ENCODE measurements at regions not wholly inside any gene's neighbourhood (a gene's known extent, or its start where the extent isn't known, plus 50 kb on each side); places are given as distances from the start of the nearest gene placed in this dataset.

DNA sequence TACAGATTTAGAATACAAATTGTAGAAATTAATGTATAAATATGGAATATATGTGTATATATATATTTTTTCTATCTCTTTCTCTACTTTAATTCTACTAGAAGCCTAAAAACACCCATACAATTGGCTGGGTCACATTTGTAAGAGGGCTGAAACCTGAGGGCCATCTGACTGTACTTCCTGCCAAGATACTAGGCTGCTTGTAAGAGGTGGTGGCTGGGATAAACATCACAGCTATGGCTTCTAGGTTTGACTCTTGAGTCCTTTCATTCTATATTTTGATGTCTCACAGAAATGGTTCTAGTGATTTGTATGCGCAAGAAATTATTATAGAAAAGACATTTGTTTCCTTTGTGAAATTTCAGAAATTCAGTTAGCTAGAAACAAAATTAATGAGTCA, 1155.2 kb upstream of the B3GALT2 start:
- Mint-ChIP-seq H3K27ac (no peak overlapping the region), H3K27me3 (no peaks in the 10 kb centered on the region), H3K4me1 (no peaks in the 10 kb centered on the region), H3K36me3 (no peaks in the 10 kb centered on the region), H3K4me3 (no peak overlapping the region), H3K9me3 (no peaks in the 10 kb centered on the region)
- no peak for ATAC-seq

DNA sequence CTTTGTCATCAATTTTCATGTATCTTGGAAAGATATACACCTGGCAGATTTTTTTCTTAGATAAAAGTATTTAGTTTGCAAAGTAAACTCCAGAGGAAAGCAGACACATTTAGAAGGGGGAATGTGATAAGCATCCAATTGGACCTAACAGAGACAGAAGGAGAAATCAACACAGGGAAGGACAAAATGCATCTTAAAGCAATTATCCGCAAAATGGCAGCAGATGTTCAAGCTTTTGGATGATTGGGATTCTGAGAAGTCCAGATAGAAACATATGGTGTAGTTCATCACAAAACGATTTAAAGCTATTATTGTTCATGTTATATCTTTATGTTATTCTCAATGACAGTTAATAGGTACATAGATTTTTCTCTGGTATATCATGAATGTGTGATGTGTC, 1153.1 kb upstream of the B3GALT2 start:
- H3K27me3 Mint-ChIP-seq = no peaks in the 10 kb centered on the region
- no peak for ATAC-seq
- no peak overlapping the region for H3K27ac Mint-ChIP-seq
- H3K4me1 Mint-ChIP-seq = no peaks in the 10 kb centered on the region
- H3K4me3 Mint-ChIP-seq = no peak overlapping the region
- no peaks in the 10 kb centered on the region for H3K36me3 Mint-ChIP-seq
- H3K9me3 Mint-ChIP-seq = no peaks in the 10 kb centered on the region

DNA sequence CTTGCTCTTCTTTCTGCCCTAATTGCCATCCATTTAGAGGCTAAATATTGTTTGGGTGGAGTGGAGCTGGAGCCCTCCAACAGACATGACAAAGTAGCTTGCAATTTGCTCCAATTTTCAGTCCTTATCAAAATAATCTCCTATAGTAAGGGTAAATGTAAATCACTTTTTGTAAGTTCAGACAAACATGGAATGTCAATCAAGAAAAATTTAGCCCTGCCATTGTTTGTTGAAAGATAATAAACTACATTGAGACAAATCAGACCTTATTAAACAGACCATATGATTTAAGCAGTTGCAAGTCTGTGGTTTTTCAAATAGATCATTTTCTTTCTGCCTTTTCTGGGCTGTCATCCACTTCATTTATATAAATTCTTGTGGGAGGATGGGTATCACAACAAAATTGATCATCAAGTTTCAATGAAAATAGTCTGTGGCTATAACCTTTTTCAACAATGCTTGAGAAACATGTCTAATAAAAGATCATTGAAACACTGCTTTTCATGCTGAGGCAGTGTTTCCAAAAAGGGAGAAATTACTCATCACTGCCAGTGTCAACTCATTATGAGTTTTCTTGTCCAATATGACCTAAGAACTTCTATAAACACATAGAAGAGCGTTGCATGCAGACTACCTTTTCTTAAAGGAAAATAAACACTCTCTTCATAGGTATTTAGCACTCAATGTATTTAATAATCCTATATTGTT, 1152.0 kb upstream of the B3GALT2 start:
- Mint-ChIP-seq H3K9me3 (no peaks in the 10 kb centered on the region), H3K4me3 (no peak overlapping the region), H3K27ac (no peak overlapping the region), H3K4me1 (no peaks in the 10 kb centered on the region), H3K27me3 (no peaks in the 10 kb centered on the region), H3K36me3 (no peaks in the 10 kb centered on the region)
- no peak for ATAC-seq

DNA sequence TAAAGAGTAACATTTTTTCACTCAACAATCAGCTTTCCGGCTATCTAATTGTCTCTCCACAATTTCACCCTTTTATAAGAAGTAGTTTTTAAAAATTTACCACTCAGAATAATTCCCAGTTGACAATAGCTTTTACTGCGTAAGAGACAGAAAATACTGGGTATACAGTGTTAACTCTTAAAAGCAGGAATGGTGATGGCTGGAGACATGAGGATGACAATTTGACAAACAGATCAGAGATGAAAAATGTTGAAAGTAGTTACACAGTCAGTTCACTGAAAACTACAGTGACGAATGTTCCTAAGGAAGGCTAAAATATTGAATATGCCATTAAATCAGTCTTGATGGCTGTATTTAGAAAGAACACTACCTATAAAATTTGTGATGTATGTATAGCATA, 1146.8 kb upstream of the B3GALT2 start:
- H3K36me3 Mint-ChIP-seq = no peaks in the 10 kb centered on the region
- no peaks in the 10 kb centered on the region for H3K27me3 Mint-ChIP-seq
- H3K4me3 Mint-ChIP-seq = no peak overlapping the region
- H3K4me1 Mint-ChIP-seq = no peaks in the 10 kb centered on the region
- H3K27ac Mint-ChIP-seq = no peak overlapping the region
- ATAC-seq = no peak
- no peaks in the 10 kb centered on the region for H3K9me3 Mint-ChIP-seq

DNA sequence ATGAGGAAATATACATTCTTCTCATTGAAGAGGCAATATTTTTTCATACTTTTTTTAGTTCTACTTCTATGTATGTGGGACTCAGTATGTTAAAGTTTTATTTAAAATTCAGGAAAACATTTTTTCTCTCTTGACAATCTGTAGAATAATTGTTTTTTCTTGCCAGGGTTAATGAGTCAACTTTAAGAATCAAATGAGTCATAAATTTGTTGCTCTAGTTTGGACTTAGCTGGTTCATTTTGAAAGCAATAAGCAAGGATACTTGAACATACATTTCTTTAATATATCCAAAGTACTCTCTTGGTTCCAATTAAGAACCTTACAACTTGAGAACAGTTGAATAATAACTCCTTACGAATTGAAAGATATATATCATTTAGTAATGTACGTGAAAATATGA, 1145.3 kb upstream of the B3GALT2 start:
- Mint-ChIP-seq H3K4me3 (no peak overlapping the region), H3K36me3 (no peaks in the 10 kb centered on the region), H3K9me3 (no peaks in the 10 kb centered on the region), H3K4me1 (no peaks in the 10 kb centered on the region), H3K27me3 (no peaks in the 10 kb centered on the region), H3K27ac (no peak overlapping the region)
- ATAC-seq = no peak

DNA sequence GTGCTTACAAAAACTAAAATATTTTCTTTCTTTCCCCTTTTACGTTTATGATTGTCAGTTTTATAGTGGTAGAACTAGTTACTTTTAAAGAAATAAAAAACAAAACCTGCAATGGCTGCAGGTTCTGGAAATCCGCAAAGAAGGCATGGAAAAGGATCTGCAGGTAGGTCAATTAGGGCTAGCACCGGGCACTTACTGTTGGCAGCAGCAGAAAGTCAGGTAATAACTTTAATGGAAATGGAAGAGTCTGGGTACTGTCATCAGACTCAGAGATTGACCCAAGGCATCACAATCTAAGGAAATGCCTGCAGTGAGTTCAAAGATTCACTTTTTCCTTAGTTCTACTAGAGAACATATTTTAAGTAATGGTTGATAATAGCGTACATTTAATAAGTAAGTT, 1136.3 kb upstream of the B3GALT2 start:
- Mint-ChIP-seq H3K4me1 (no peaks in the 10 kb centered on the region), H3K36me3 (no peaks in the 10 kb centered on the region), H3K4me3 (no peak overlapping the region), H3K9me3 (no peaks in the 10 kb centered on the region), H3K27me3 (no peaks in the 10 kb centered on the region), H3K27ac (no peak overlapping the region)
- ATAC-seq = no peak

DNA sequence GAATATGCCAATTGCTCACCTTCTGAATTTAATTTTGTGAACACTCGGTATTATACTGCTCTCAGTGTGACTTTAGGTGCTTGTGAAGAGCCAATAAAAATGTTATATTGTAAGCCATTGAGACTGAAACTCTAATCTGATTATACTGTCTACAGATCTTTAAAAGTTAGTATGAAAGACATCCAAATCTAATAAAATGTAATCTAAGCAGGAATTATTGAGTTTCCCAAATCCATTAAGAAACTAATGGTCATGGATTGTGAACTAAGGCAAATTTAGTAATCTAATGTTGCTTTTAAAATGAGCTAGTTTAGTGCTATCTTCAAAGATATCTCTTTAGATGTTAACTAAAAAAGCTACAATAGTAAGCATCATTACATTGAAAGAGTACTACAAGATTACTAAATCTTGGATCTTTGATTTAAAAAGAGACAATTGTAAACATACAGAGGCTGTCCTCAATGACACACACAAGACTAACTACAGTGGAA, 1132.4 kb upstream of the B3GALT2 start:
- no peak for ATAC-seq
- H3K27me3 Mint-ChIP-seq = no peaks in the 10 kb centered on the region
- H3K9me3 Mint-ChIP-seq = no peaks in the 10 kb centered on the region
- H3K4me3 Mint-ChIP-seq = no peak overlapping the region
- no peaks in the 10 kb centered on the region for H3K4me1 Mint-ChIP-seq
- H3K36me3 Mint-ChIP-seq = no peaks in the 10 kb centered on the region
- H3K27ac Mint-ChIP-seq = no peak overlapping the region

DNA sequence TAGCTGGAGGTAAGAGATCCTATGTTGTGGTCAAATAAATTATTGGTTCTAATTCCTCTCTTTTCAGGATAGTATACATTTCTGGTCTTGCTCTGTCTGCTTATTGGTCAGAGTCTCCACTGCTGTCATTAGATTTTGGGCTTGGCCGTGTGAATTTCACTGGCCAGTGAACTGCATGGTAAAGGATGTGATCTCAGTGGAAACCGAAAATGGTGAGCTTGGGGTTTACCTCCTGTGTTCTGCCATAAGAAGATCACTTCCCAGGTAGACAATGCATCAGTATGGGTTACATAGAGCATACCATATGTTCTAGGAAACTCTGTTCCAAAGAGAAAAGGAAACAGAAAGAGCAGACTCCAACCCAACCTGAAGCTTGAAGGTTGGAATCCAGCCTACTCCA, 1123.3 kb upstream of the B3GALT2 start:
- H3K4me3 Mint-ChIP-seq = no peak overlapping the region
- no peak for ATAC-seq
- H3K36me3 Mint-ChIP-seq = no peaks in the 10 kb centered on the region
- H3K27me3 Mint-ChIP-seq = no peaks in the 10 kb centered on the region
- no peaks in the 10 kb centered on the region for H3K4me1 Mint-ChIP-seq
- H3K9me3 Mint-ChIP-seq = no peaks in the 10 kb centered on the region
- H3K27ac Mint-ChIP-seq = no peak overlapping the region

DNA sequence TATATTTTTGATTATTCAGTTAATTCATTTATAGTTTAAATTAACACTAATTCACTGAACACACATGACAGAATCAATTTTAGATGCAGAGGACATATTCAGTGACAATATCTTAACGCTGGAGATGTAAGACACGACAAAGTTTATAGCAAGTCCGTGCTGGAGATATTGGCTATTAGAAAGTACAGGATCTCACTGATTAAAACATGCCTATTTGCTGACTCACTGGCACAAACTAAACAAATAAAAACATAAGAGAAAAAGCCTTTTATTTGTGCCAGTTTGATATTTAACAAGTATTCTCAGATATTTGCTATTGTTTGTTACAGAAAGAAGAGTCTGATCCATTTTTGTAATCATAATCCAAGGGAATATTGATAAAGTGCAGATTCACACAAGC, 1122.9 kb upstream of the B3GALT2 start:
- ATAC-seq = no peak
- no peaks in the 10 kb centered on the region for H3K9me3 Mint-ChIP-seq
- H3K27me3 Mint-ChIP-seq = no peaks in the 10 kb centered on the region
- H3K36me3 Mint-ChIP-seq = no peaks in the 10 kb centered on the region
- no peaks in the 10 kb centered on the region for H3K4me1 Mint-ChIP-seq
- H3K4me3 Mint-ChIP-seq = no peak overlapping the region
- no peak overlapping the region for H3K27ac Mint-ChIP-seq

DNA sequence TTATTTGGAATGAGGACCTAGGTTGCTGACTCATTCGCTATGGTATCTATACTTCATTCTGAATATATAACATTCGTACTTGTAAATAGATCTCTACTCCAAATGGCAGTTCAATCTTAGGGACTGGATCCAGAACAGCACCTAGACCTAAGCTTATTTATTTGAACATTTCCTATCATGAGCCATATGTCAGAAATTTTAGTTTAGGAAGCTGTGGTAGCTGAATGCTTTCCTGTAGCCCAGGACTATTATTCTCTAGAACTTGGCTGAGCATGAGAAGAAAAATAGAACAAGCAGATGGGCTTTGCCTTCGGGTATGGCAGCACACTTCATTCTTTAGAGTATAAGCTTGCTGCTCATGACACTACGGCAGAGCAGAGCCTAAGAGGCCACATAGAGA, 1114.4 kb upstream of the B3GALT2 start:
- no peaks in the 10 kb centered on the region for H3K36me3 Mint-ChIP-seq
- peaks cover 23% of the 10 kb centered on the region for H3K27me3 Mint-ChIP-seq
- no peak for ATAC-seq
- H3K4me3 Mint-ChIP-seq = no peak overlapping the region
- H3K9me3 Mint-ChIP-seq = no peaks in the 10 kb centered on the region
- no peak overlapping the region for H3K27ac Mint-ChIP-seq
- H3K4me1 Mint-ChIP-seq = peaks cover 6% of the 10 kb centered on the region

DNA sequence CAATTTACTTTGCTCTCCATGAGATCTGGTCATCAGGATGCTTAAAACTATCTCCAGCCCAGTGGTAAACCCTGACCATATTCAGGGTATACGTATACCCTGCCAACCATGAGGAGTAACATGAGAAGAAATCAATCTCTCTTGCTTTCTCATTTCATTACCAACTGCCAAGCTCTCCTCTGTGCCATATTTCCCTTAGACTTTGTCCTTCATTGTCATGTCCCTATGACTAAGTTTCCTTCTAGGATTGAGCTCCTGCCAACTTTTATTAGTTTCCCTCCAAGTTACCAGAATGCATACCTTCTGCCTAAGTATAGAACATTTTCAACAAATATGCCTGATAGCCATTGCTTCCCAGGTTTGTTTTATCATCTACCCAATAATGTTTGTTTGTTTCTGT, 1113.9 kb upstream of the B3GALT2 start:
- Mint-ChIP-seq H3K36me3 (no peaks in the 10 kb centered on the region), H3K27me3 (peaks cover 23% of the 10 kb centered on the region), H3K4me1 (peaks cover 6% of the 10 kb centered on the region), H3K4me3 (no peak overlapping the region), H3K9me3 (no peaks in the 10 kb centered on the region), H3K27ac (no peak overlapping the region)
- no peak for ATAC-seq

DNA sequence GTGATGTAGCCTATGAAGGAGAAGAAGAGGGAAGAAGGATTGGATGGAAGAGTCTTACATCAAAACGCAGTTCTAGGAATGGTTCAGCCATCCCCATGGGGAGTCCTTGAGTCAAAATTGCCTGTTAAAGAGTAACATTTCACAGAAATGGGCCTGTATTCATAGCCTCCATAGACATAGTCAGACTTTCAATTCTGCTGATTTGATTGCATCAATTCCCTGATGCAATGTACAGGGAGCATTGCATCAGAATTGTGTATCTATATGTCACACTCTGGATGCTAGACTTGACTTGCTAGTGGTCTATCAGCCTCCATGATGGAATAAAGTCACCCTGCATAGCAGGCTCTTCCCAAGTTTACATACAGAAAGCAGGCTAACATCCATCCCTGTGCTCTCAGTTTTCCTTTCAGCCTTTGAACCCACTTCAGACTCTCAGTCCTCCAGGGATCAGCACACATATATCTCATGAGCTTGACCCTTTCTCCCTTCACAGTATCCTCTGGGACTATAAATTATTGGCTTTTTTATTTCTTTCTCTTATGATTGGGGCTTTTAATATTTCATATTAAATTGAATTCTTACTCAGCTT, 1111.7 kb upstream of the B3GALT2 start:
- Mint-ChIP-seq H3K36me3 (no peaks in the 10 kb centered on the region), H3K4me1 (peaks cover 3% of the 10 kb centered on the region), H3K9me3 (no peaks in the 10 kb centered on the region), H3K27me3 (peaks cover 23% of the 10 kb centered on the region), H3K4me3 (no peak overlapping the region), H3K27ac (no peak overlapping the region)
- no peak for ATAC-seq

DNA sequence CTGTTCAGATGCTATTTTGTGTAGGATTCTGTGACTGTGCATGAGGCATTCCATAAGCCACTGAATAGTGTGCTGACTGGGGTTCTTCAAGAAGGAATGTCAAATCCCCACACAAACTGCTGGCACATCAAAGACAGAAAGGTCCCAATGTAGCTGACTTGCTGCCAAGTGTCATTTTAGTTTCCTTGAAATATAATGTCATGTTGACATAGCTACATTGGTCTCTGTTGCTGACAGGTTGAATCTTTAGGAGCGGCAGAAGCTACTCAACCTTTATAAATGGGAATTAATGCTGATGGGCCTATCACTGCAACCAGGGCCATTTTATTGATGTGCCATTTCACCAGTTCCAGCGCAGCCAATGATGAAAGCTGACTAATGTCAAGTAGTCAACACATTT, 1110.7 kb upstream of the B3GALT2 start:
- Mint-ChIP-seq H3K27me3 (peaks cover 23% of the 10 kb centered on the region), H3K4me1 (no peaks in the 10 kb centered on the region), H3K36me3 (no peaks in the 10 kb centered on the region), H3K4me3 (no peak overlapping the region), H3K9me3 (no peaks in the 10 kb centered on the region), H3K27ac (no peak overlapping the region)
- ATAC-seq = no peak

DNA sequence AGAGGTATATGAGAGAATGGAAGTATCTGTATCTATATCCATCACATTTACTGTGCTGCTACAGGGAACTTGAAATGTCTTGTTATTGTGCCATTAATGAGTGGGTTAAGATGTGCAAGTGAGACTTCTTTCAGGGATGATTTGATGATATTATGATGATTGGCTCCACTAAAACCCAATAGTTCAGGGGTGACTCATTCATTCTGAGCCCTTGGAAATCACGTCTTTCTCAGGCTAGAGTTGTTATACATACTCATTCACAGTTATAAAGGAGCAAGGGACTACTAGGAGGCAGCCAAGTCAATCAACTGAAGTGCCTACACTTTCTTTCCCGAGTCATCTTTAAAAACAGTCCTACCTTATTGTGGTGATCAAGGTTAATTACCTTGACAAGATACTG, 1109.8 kb upstream of the B3GALT2 start:
- H3K27me3 Mint-ChIP-seq = peaks cover 18% of the 10 kb centered on the region
- H3K4me3 Mint-ChIP-seq = no peak overlapping the region
- H3K27ac Mint-ChIP-seq = no peak overlapping the region
- no peak for ATAC-seq
- H3K36me3 Mint-ChIP-seq = no peaks in the 10 kb centered on the region
- H3K4me1 Mint-ChIP-seq = no peaks in the 10 kb centered on the region
- no peaks in the 10 kb centered on the region for H3K9me3 Mint-ChIP-seq

DNA sequence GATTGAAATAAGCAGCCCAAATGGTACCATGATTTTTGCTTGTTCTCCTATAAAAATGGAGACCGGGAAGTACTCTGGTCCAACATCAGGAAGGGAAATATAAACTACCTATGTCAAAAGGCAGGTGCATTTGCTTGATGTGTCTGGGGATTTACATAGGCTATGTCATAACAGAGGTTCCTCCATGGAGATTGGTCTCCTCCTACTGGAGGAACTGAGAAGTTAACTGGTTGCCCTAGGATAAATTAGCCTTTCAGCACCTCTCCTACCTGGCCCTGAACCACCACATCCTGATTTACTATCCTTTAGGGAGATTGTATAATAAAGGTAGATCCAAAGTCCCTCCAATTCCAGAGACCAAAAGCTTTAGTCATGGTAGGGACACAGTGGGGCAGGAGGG, 1109.3 kb upstream of the B3GALT2 start:
- Mint-ChIP-seq H3K27ac (no peak overlapping the region), H3K36me3 (no peaks in the 10 kb centered on the region), H3K4me1 (peaks cover 5% of the 10 kb centered on the region), H3K27me3 (peaks cover 13% of the 10 kb centered on the region), H3K4me3 (no peak overlapping the region), H3K9me3 (no peaks in the 10 kb centered on the region)
- peak; percentile 84 for ATAC-seq

DNA sequence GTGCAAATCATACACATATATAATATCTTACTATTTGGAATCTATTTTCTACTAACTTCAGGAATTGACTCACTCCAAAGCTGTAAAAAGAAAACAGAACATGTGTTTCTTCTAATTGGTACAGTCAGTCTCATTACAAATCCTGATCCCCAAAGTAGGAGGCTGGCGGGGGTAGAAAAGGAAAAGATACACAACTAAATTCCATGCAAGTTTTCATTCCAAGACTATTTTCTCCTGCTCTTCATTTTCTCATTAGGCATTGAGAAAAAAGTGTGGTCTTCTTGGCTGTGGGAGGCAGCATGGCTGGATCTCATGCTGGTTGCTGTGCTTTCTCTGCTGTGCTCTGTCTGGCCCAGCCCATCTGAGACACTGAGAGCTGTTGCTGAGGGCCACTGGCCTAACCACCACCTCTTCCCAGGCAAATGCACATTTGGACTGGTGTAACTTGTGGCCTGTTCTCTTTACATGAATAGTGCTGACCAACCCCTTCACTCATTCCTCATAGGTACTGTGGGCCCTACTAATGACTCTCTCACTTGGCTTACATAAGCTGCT, 1107.5 kb upstream of the B3GALT2 start:
- no peak for ATAC-seq
- Mint-ChIP-seq H3K27me3 (no peaks in the 10 kb centered on the region), H3K4me3 (no peak overlapping the region), H3K4me1 (peaks cover 7% of the 10 kb centered on the region), H3K36me3 (no peaks in the 10 kb centered on the region), H3K9me3 (no peaks in the 10 kb centered on the region), H3K27ac (no peak overlapping the region)

Data from stimulated activated memory B cell treated with anti-CD40 and anti-IgM and Interleukin-4, amounts not matched to agents 10 μg/mL and 1 μg/mL and 100 μg/mL, for 72 hours (primary cell).